Liver (tissue), 7 donors: ENCODE measurements at regions not wholly inside any gene's neighbourhood (a gene's known extent, or its start where the extent isn't known, plus 50 kb on each side); places are given as distances from the start of the nearest gene placed in this dataset.

Source experiments
- DNase-seq: peaks from one replicate; pipeline ENCODE4 v3.0.0-alpha.2; 2017; ENCODE audit warnings: low spot score
- H3K27ac ChIP-seq, 2 donors: one replicate each; pipeline ENCODE4 v1.7.0; 2013; ENCODE audit warnings: inconsistent platforms in 2 of 2, low read length in 2 of 2, control low read depth in 1 of 2, low read depth in 1 of 2, mild to moderate bottlenecking in 1 of 2
- H3K27me3 ChIP-seq, 4 donors: one replicate each; pipeline versions ENCODE4 v1.6.1 to v1.7.0; 2013; ENCODE audit warnings: low read length in 3 of 4, inconsistent platforms in 1 of 4, mild to moderate bottlenecking in 1 of 4, moderate library complexity in 1 of 4; ENCODE audit not compliant: control insufficient read depth in 4 of 4, insufficient read depth in 4 of 4
- H3K36me3 ChIP-seq, 4 donors: one replicate each; pipeline versions ENCODE4 v1.6.1 to v1.7.0; 2013; ENCODE audit warnings: low read length in 3 of 4, mild to moderate bottlenecking in 3 of 4, low read depth in 1 of 4, moderate library complexity in 1 of 4; ENCODE audit not compliant: control insufficient read depth in 4 of 4, insufficient read depth in 3 of 4
- H3K4me1 ChIP-seq, 4 donors: one replicate each; pipeline versions ENCODE4 v1.6.1 to v1.7.0; 2013; ENCODE audit warnings: low read length in 3 of 4, mild to moderate bottlenecking in 3 of 4, moderate library complexity in 1 of 4; ENCODE audit not compliant: control insufficient read depth in 4 of 4, insufficient read depth in 4 of 4
- H3K4me3 ChIP-seq, 3 donors: one replicate each; pipeline versions ENCODE4 v1.6.1 to v1.7.0; 2013; ENCODE audit warnings: low read length in 3 of 3, control low read depth in 1 of 3, low read depth in 1 of 3, mild to moderate bottlenecking in 1 of 3
- H3K9ac ChIP-seq, 2 donors: one replicate each; pipeline ENCODE4 v1.7.0; 2013; ENCODE audit warnings: low read length in 2 of 2, mild to moderate bottlenecking in 2 of 2, moderate library complexity in 2 of 2, control low read depth in 1 of 2, low read depth in 1 of 2
- H3K9me3 ChIP-seq, 4 donors: one replicate each; pipeline versions ENCODE4 v1.6.1 to v1.7.0; 2013; ENCODE audit warnings: low read length in 3 of 4; ENCODE audit not compliant: control insufficient read depth in 4 of 4
- EGR1 ChIP-seq, 2 donors: IDR thresholded peaks; 2 replicates each; pipeline ENCODE4 v1.6.1; 2016 to 2018; ENCODE audit warnings: antibody characterized with exemption in 2 of 2, low read depth in 2 of 2
- FOXA1 ChIP-seq: IDR thresholded peaks from 2 replicates; pipeline ENCODE4 v1.6.1; 2016; ENCODE audit warnings: antibody characterized with exemption
- FOXA2 ChIP-seq: IDR thresholded peaks from 2 replicates; pipeline ENCODE4 v1.6.1; 2016; ENCODE audit warnings: antibody characterized with exemption
- HNF4G ChIP-seq: IDR thresholded peaks from 2 replicates; pipeline ENCODE4 v1.6.1; 2016; ENCODE audit warnings: antibody characterized with exemption
- JUND ChIP-seq, 2 donors: IDR thresholded peaks; 2 replicates each; pipeline ENCODE4 v1.6.1; 2016; ENCODE audit warnings: antibody characterized with exemption in 2 of 2
- NR2F2 ChIP-seq: IDR thresholded peaks from 2 replicates; pipeline ENCODE4 v1.6.1; 2016; ENCODE audit warnings: antibody characterized with exemption
- RAD21 ChIP-seq, 2 donors: IDR thresholded peaks; 2 replicates each; pipeline ENCODE4 v1.6.1; 2016; ENCODE audit warnings: antibody characterized with exemption in 2 of 2, mild to moderate bottlenecking in 2 of 2
- SP1 ChIP-seq: IDR thresholded peaks from 2 replicates; pipeline ENCODE4 v1.6.1; 2018; ENCODE audit warnings: antibody characterized with exemption, mild to moderate bottlenecking
- TAF1 ChIP-seq: conservative IDR thresholded peaks from 2 replicates; pipeline ENCODE4 v1.6.1; 2016; ENCODE audit warnings: antibody characterized with exemption, mild to moderate bottlenecking
- WGBS: extraction: QIAGEN DNeasy Blood & Tissue Kit; methylation state at CpG from one replicate; pipeline ENCODE4 v1.1.7; 2013; 5-methylcytosine and 5-hydroxymethylcytosine counted together
- TF ChIP-seq, protein P1 (sequence below): IDR thresholded peaks from 2 replicates; pipeline ENCODE4 v1.6.1; 2016; ENCODE audit warnings: antibody characterized with exemption, mild to moderate bottlenecking
- TF ChIP-seq, protein P2 (sequence below): IDR thresholded peaks from 2 replicates; pipeline ENCODE4 v1.6.1; 2016; ENCODE audit warnings: antibody characterized with exemption
- donor health status: healthy.
- donor health status: healthy.
- donor health status: healthy.
- donor health status: healthy.

DNA sequence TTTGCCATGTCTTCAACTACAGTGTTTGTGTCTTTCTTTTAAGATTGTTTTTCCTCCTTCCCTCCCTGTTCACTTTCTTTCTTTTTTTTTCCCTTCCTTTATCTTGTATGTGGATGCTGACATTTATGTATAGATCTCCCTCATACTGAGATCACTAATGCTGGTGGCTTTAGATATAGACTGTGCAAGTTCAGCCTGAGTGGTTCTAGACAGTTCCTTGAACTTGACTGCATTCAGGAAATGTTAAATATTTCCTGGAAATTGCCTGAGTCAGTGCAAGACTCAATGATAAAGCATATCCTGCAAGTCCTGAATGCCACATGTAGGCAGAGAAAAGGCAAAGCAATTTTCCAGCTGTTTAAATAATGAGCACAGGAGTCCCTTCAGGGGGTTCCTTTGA lies 182.5 kb upstream of the NR3C1 start (continued):
- no peak for TF ChIP-seq EGR1 (IDR thresholded peaks at IDR 0.05; ENCODE audit: low read depth in 2 of 2)
- TF ChIP-seq, protein P1, sequence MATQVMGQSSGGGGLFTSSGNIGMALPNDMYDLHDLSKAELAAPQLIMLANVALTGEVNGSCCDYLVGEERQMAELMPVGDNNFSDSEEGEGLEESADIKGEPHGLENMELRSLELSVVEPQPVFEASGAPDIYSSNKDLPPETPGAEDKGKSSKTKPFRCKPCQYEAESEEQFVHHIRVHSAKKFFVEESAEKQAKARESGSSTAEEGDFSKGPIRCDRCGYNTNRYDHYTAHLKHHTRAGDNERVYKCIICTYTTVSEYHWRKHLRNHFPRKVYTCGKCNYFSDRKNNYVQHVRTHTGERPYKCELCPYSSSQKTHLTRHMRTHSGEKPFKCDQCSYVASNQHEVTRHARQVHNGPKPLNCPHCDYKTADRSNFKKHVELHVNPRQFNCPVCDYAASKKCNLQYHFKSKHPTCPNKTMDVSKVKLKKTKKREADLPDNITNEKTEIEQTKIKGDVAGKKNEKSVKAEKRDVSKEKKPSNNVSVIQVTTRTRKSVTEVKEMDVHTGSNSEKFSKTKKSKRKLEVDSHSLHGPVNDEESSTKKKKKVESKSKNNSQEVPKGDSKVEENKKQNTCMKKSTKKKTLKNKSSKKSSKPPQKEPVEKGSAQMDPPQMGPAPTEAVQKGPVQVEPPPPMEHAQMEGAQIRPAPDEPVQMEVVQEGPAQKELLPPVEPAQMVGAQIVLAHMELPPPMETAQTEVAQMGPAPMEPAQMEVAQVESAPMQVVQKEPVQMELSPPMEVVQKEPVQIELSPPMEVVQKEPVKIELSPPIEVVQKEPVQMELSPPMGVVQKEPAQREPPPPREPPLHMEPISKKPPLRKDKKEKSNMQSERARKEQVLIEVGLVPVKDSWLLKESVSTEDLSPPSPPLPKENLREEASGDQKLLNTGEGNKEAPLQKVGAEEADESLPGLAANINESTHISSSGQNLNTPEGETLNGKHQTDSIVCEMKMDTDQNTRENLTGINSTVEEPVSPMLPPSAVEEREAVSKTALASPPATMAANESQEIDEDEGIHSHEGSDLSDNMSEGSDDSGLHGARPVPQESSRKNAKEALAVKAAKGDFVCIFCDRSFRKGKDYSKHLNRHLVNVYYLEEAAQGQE, result no peak
- no peak for TF ChIP-seq RAD21 (IDR thresholded peaks at IDR 0.05)
- TF ChIP-seq FOXA2, result no peak
- TF ChIP-seq FOXA1, result no peak

DNA sequence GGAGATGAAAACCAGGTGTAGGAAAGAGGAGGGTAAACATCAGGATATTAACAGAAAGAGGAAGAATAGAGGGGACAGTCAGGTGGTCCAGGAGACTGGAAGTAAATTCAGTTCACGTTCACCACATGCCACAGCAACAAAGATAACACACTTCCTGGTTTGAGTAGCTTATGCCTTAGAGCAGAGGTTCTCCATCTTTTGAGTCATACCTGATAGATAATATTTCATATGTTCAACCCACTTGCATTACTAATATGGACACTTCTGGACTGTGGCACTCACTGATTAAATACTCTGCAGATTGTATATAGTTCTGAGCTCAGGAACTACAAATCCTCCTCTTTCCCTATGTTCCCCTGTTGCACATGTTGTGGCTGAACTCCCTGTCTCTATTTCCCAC lies 179.9 kb upstream of the NR3C1 start:
- Histone ChIP-seq H3K27ac (no peak overlapping the region), H3K9ac (no peak overlapping the region), H3K4me1 (no peaks in the 10 kb centered on the region), H3K27me3 (no peaks in the 10 kb centered on the region), H3K4me3 (no peak overlapping the region), H3K36me3 (no peaks in the 10 kb centered on the region), H3K9me3 (no peaks in the 10 kb centered on the region)
- TF ChIP-seq, protein P1, result no peak
- TF ChIP-seq JUND (IDR thresholded peaks at IDR 0.05) (no peak), TAF1 (no peak), FOXA2 (no peak), RAD21 (IDR thresholded peaks at IDR 0.05) (no peak), EGR1 (IDR thresholded peaks at IDR 0.05; ENCODE audit: low read depth in 2 of 2) (no peak), HNF4G (no peak), NR2F2 (no peak), SP1 (no peak)
- no peak for DNase-seq
- 75% methylated on average over 1 of the region's 1 CpG for WGBS

DNA sequence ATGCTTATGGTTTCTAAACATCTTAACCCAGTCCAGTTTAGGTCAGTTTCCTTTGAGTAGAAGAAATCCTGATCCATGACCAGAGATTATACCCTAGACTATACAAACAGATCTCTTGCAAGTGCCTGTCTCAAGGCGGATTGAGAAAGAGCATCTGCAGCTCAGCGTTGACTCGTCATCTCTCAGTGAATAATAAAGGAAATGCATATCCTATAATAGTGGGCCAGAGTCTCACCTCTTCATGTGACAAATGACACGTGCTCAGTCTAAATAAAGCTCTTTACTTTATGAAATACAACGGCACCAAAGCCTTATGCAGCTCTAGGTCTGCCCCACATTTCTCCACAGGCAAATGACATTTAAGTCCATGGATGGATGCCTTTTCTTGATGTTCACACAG lies 179.4 kb upstream of the NR3C1 start:
- Histone ChIP-seq H3K9ac (no peak overlapping the region), H3K9me3 (no peaks in the 10 kb centered on the region), H3K27me3 (no peaks in the 10 kb centered on the region), H3K4me1 (no peaks in the 10 kb centered on the region), H3K36me3 (no peaks in the 10 kb centered on the region), H3K4me3 (no peak overlapping the region), H3K27ac (no peak overlapping the region)
- 66% methylated on average over 5 of the region's 5 CpGs for WGBS
- TF ChIP-seq EGR1 (IDR thresholded peaks at IDR 0.05; ENCODE audit: low read depth in 2 of 2), result no peak
- TF ChIP-seq, protein P2, sequence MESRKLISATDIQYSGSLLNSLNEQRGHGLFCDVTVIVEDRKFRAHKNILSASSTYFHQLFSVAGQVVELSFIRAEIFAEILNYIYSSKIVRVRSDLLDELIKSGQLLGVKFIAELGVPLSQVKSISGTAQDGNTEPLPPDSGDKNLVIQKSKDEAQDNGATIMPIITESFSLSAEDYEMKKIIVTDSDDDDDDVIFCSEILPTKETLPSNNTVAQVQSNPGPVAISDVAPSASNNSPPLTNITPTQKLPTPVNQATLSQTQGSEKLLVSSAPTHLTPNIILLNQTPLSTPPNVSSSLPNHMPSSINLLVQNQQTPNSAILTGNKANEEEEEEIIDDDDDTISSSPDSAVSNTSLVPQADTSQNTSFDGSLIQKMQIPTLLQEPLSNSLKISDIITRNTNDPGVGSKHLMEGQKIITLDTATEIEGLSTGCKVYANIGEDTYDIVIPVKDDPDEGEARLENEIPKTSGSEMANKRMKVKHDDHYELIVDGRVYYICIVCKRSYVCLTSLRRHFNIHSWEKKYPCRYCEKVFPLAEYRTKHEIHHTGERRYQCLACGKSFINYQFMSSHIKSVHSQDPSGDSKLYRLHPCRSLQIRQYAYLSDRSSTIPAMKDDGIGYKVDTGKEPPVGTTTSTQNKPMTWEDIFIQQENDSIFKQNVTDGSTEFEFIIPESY, result no peak
- DNase-seq, result no peak
